HepG2 (cell line): ENCODE measurements at regions not wholly inside any gene's neighbourhood (a gene's known extent, or its start where the extent isn't known, plus 50 kb on each side); places are given as distances from the start of the nearest gene placed in this dataset.

Experiments
- ATAC-seq: fragments of 200-7000 bp; cut with Tn5 transposase; 3 replicates; pipeline ENCODE4 v1.9.1; 2020; ENCODE audit warnings: mild to moderate bottlenecking, moderate library complexity
- BruUV-seq: library from RNA; stranded (reverse); fragments of 400-500 nt; replicated peaks from 2 replicates; lab custom pipeline; 2021; lab: Mats Ljungman, UMichigan
- CTCF ChIA-PET: fragments of 300-600 bp; formaldehyde crosslinking; extraction: SDS; loops from one replicate; lab custom pipeline; 2021; ENCODE audit warnings: low total read pairs, inconsistent platforms, low intra/inter-chr PET ratio; lab: Yijun Ruan, JAX
- POLR2A ChIA-PET: fragments of 350-600 bp; sonication (Branson Sonifier 250); formaldehyde crosslinking; loops from one replicate; lab custom pipeline; 2020; ENCODE audit warnings: antibody characterized with exemption, inconsistent platforms; lab: Yijun Ruan, JAX
- DNase-seq: peaks from one replicate; pipeline ENCODE4 v3.0.0-alpha.2; 2015; ENCODE audit warnings: low spot score
- FAIRE-seq: peaks from 3 replicates; lab custom pipeline; 2011; peaks lifted over from hg19 to GRCh38; lab: Jason Lieb, UNC
- H2AFZ ChIP-seq: one replicate; pipeline ENCODE4 v1.6.1; 2011; ENCODE audit warnings: low read length, inconsistent platforms
- H3K27ac ChIP-seq: fragments of 300-600 bp; 3 replicates; pipeline ENCODE4 v1.8.0; 2011; ENCODE audit warnings: mixed run types, mild to moderate bottlenecking, mixed read lengths, low read length, inconsistent platforms; ENCODE audit not compliant: insufficient read depth; ENCODE audit errors: extremely low read length
- H3K27me3 ChIP-seq, 2 experiments: fragments of 200-600 bp in 1 of 2; 2 replicates in 1 of 2; 3 replicates in 1 of 2; pipeline versions ENCODE4 v1.6.0 to v1.8.0; 2011; ENCODE audit warnings: low read length in 2 of 2, mild to moderate bottlenecking in 2 of 2, moderate library complexity in 2 of 2, inconsistent platforms in 1 of 2; ENCODE audit not compliant: insufficient read depth in 2 of 2, control insufficient read depth in 1 of 2
- H3K36me3 ChIP-seq, 2 experiments: fragments of 200-600 bp in 1 of 2; replicated peaks in 1 of 2; 2 replicates in 1 of 2; 3 replicates in 1 of 2; pipeline versions ENCODE4 v1.5.1 to v1.8.0; 2011; ENCODE audit warnings: low read length in 2 of 2, inconsistent platforms in 1 of 2; ENCODE audit not compliant: insufficient read depth in 2 of 2, control insufficient read depth in 1 of 2
- H3K4me1 ChIP-seq: 2 replicates; pipeline ENCODE4 v1.5.1; 2012; ENCODE audit warnings: low read length, inconsistent platforms; ENCODE audit not compliant: insufficient read depth
- H3K4me2 ChIP-seq: 2 replicates; pipeline ENCODE4 v1.6.0; 2011; ENCODE audit warnings: low read depth, low read length, inconsistent platforms
- H3K4me3 ChIP-seq, 3 experiments: fragments of 200-600 bp in 1 of 3; sonication (generic), shearing (Covaris generic) in 1 of 3; replicated peaks in 1 of 3; 2 replicates each; pipeline ENCODE4 v1.5.1; 2011 to 2016; ENCODE audit warnings: low read length in 3 of 3, inconsistent platforms in 2 of 3, low read depth in 2 of 3, mild to moderate bottlenecking in 2 of 3, control low read depth in 1 of 3, mixed read lengths in 1 of 3; ENCODE audit not compliant: insufficient read depth in 1 of 3
- H3K79me2 ChIP-seq: one replicate; pipeline ENCODE4 v1.6.1; 2011; ENCODE audit warnings: low read length, inconsistent platforms; ENCODE audit not compliant: insufficient read depth
- H3K9ac ChIP-seq: 2 replicates; pipeline ENCODE4 v1.6.0; 2011; ENCODE audit warnings: mild to moderate bottlenecking, low read depth, low read length, inconsistent platforms; ENCODE audit not compliant: insufficient read depth
- H3K9me3 ChIP-seq: 2 replicates; pipeline ENCODE4 v1.5.1; 2012; ENCODE audit warnings: mild to moderate bottlenecking, low read length
- H4K20me1 ChIP-seq: 2 replicates; pipeline ENCODE4 v1.6.0; 2011; ENCODE audit warnings: inconsistent platforms, mild to moderate bottlenecking, low read length, moderate library complexity; ENCODE audit not compliant: insufficient read depth
- ARHGAP35 ChIP-seq: sonication (generic); formaldehyde crosslinking; IDR thresholded peaks from 2 replicates; pipeline ENCODE4 v1.9.0; 2022; ENCODE audit warnings: mild to moderate bottlenecking, inconsistent platforms, moderate library complexity, missing genetic modification reagents, borderline replicate concordance
- CBX5 ChIP-seq: sonication (generic); formaldehyde crosslinking; IDR thresholded peaks from 2 replicates; pipeline ENCODE4 v1.4.0; 2020; ENCODE audit warnings: missing genetic modification reagents, borderline replicate concordance
- EEA1 ChIP-seq: sonication (generic); formaldehyde crosslinking; IDR thresholded peaks from 2 replicates; pipeline ENCODE4 v1.5.1; 2020; ENCODE audit warnings: mild to moderate bottlenecking, missing genetic modification reagents, borderline replicate concordance
- HMG20B ChIP-seq: conservative IDR thresholded peaks from 2 replicates; pipeline ENCODE4 v1.6.1; 2016; ENCODE audit warnings: missing genetic modification reagents, missing compliant biosample characterization
- NCOA5 ChIP-seq: sonication (generic); formaldehyde crosslinking; IDR thresholded peaks from 2 replicates; pipeline ENCODE4 v1.4.0; 2020; ENCODE audit warnings: missing genetic modification reagents
- RARG ChIP-seq: sonication (generic); formaldehyde crosslinking; IDR thresholded peaks from 2 replicates; pipeline ENCODE4 v1.4.0; 2020; ENCODE audit warnings: low read depth, mild to moderate bottlenecking, missing genetic modification reagents
- U2AF1 ChIP-seq: fragments of 200-400 bp; formaldehyde crosslinking; optimal IDR thresholded peaks from 2 replicates; pipeline ENCODE3; 2017; ENCODE audit warnings: mild to moderate bottlenecking, low read depth, low read length
- ZFP1 ChIP-seq: IDR thresholded peaks from 2 replicates; pipeline ENCODE4 v1.6.1; 2016
- ZNF281 ChIP-seq: sonication (generic); formaldehyde crosslinking; IDR thresholded peaks from 2 replicates; pipeline ENCODE4 v1.4.0; 2020; ENCODE audit warnings: missing genetic modification reagents, borderline replicate concordance
- ZNF44 ChIP-seq: sonication (generic); formaldehyde crosslinking; IDR thresholded peaks from 2 replicates; pipeline ENCODE4 v1.5.1; 2020; ENCODE audit warnings: mild to moderate bottlenecking, missing genetic modification reagents
- ZNF660 ChIP-seq: sonication (generic); formaldehyde crosslinking; IDR thresholded peaks from 2 replicates; pipeline ENCODE4 v1.5.1; 2020; ENCODE audit warnings: mild to moderate bottlenecking, low read depth, missing genetic modification reagents, borderline replicate concordance
- ZNF841 ChIP-seq: sonication (generic); formaldehyde crosslinking; IDR thresholded peaks from 2 replicates; pipeline ENCODE4 v1.8.1; 2023; ENCODE audit warnings: missing genetic modification reagents, borderline replicate concordance
- WGBS: methylation state at CpG from one replicate; pipeline ENCODE4 v1.1.6; 2017; ENCODE audit warnings: low lambda C conversion rate; 5-methylcytosine and 5-hydroxymethylcytosine counted together
- in situ Hi-C: cut with HindIII; loops from 2 replicates; pipeline ENCODE4 v1.10.0; 2017; ENCODE audit warnings: low pct_unique_long_range_greater_than_20kb; ENCODE audit not compliant: extremely low pct_ligation_motif_present
- intact Hi-C: fragments of 100-400 bp; cut with micrococcal nuclease; formaldehyde crosslinking; loops from one replicate; pipeline ENCODE4 v1.10.0; 2022; ENCODE audit not compliant: unreplicated experiment
- TF ChIP-seq, protein P1 (sequence below): sonication (generic); formaldehyde crosslinking; IDR thresholded peaks from 2 replicates; pipeline ENCODE4 v1.4.0; 2020; ENCODE audit warnings: missing genetic modification reagents

- TF ChIP-seq ZNF281 (no peak), EEA1 (CRISPR knock-in tag) (no peak), NCOA5 (CRISPR knock-in tag) (no peak)
These were observed 557.2 kb upstream of the RGMA start (continued) for GRCh38 chr15:93646193-93646592.

DNA sequence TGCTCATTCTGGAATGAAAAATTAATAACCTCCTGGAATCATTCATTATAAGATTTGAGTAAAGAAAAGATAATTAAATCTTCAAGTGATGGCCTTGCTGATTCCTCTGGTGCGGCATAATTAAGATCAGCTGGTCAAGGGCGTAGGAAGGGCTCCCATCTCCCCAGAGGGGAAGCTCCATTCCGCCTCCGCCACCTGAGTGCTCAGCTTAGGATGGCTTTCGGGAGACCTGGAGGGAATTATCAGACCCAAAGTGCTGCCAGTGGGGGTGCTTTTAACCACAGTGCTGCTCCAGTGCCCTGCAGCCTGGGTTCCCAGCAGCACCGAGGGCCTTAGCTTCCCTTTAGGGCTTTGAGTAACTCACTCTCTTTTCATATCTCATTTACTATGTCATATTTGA, 556.6 kb upstream of the RGMA start:
- H3K27ac ChIP-seq, result no peak overlapping the region
- TF ChIP-seq ZFP1 (CRISPR knock-in tag) (no peak), ZNF44 (CRISPR knock-in tag) (no peak)
- no peak for DNase-seq
- FAIRE-seq, result no peak
- no peaks in the 10 kb centered on the region for H3K4me1 ChIP-seq
- no peaks in the 10 kb centered on the region for H3K27me3 ChIP-seq
- H4K20me1 ChIP-seq, result no peaks in the 10 kb centered on the region
- H3K9ac ChIP-seq, result no peak overlapping the region
- H3K36me3 ChIP-seq, result no peaks in the 10 kb centered on the region
- H3K4me2 ChIP-seq, result no peak overlapping the region
- no peak for ATAC-seq
- H3K79me2 ChIP-seq, result no peaks in the 10 kb centered on the region
- H3K9me3 ChIP-seq, result no peaks in the 10 kb centered on the region
- no TSS peak for BruUV-seq
- intact Hi-C loops, result no loop called here
- CTCF ChIA-PET, result no interaction called here
- H2AFZ ChIP-seq, result no peak overlapping the region
- no peak overlapping the region for H3K4me3 ChIP-seq
- POLR2A ChIA-PET, result no interaction called here
- WGBS, result 7% methylated on average over 6 of the region's 6 CpGs
- in situ Hi-C loops, result no loop called here

- Histone ChIP-seq H3K27ac (no peak overlapping the region), H3K36me3 (no peaks in the 10 kb centered on the region), H3K4me3 (no peak overlapping the region), H3K9ac (no peak overlapping the region), H2AFZ (no peak overlapping the region), H3K27me3 (no peaks in the 10 kb centered on the region), H3K9me3 (no peaks in the 10 kb centered on the region), H3K4me1 (no peaks in the 10 kb centered on the region), H3K4me2 (no peak overlapping the region), H3K79me2 (no peaks in the 10 kb centered on the region), H4K20me1 (no peaks in the 10 kb centered on the region)
- TF ChIP-seq RARG (CRISPR knock-in tag), result no peak
- TF ChIP-seq ARHGAP35, result no peak
- TF ChIP-seq, protein P1, sequence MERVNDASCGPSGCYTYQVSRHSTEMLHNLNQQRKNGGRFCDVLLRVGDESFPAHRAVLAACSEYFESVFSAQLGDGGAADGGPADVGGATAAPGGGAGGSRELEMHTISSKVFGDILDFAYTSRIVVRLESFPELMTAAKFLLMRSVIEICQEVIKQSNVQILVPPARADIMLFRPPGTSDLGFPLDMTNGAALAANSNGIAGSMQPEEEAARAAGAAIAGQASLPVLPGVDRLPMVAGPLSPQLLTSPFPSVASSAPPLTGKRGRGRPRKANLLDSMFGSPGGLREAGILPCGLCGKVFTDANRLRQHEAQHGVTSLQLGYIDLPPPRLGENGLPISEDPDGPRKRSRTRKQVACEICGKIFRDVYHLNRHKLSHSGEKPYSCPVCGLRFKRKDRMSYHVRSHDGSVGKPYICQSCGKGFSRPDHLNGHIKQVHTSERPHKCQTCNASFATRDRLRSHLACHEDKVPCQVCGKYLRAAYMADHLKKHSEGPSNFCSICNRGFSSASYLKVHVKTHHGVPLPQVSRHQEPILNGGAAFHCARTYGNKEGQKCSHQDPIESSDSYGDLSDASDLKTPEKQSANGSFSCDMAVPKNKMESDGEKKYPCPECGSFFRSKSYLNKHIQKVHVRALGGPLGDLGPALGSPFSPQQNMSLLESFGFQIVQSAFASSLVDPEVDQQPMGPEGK (CRISPR knock-in tag), result no peak
- TF ChIP-seq U2AF1, result no peak
- TF ChIP-seq CBX5 (CRISPR knock-in tag), result no peak
- no peak for TF ChIP-seq ZNF660 (CRISPR knock-in tag)
- TF ChIP-seq ZNF841 (CRISPR knock-in tag), result no peak
- TF ChIP-seq HMG20B (CRISPR knock-in tag), result no peak
- DNase-seq (no peak), ATAC-seq (no peak), FAIRE-seq (no peak)
- BruUV-seq, result no TSS peak
- ChIA-PET POLR2A (no interaction called here), CTCF (no interaction called here)
- in situ Hi-C loops, result no loop called here
- intact Hi-C loops, result no loop called here
These were observed 555.6 kb upstream of the RGMA start for GRCh38 chr15:93644595-93644994.
